Naive thymus-derived CD8-positive, alpha-beta T cell (primary cell): ENCODE measurements at regions not wholly inside any gene's neighbourhood (a gene's known extent, or its start where the extent isn't known, plus 50 kb on each side); places are given as distances from the start of the nearest gene placed in this dataset.
"Not testable (repeated sequence)": the region's sequence is repeated elsewhere in the genome, so short reads cannot be mapped to it uniquely, and the experiment has no call there.

Experiments
- ATAC-seq, 2 donors: fragments of 150-1000 bp; cut with Tn5 transposase in 1 of 2; sonication (Bioruptor Pico), chemical (Tn5 transposase) in 1 of 2; 1 replicate in 1 of 2; 2 replicates in 1 of 2; pipeline ENCODE4 v1.10.0; 2021; ENCODE audit warnings: mild to moderate bottlenecking in 2 of 2, moderate library complexity in 2 of 2
- POLR2A ChIA-PET: fragments of 350-600 bp; sonication (Branson Sonifier 250); formaldehyde crosslinking; loops from one replicate; lab custom pipeline; 2021; ENCODE audit warnings: antibody characterized with exemption; lab: Charles Lee
- DNase-seq, 10 donors: peaks; one replicate each; pipeline versions ENCODE4 v3.0.0 to v3.0.0-alpha.2; 2020 to 2022
- H3K27ac Mint-ChIP-seq, 10 donors: one replicate each; pipeline ENCODE4 v1.8.0; 2020 to 2022; ENCODE audit warnings: mild to moderate bottlenecking in 10 of 10, mixed read lengths in 10 of 10, moderate library complexity in 4 of 10, inconsistent platforms in 1 of 10
- H3K27me3 Mint-ChIP-seq, 5 donors: one replicate each; pipeline ENCODE4 v1.8.0; 2021 to 2022; ENCODE audit warnings: mixed read lengths in 5 of 5
- H3K36me3 Mint-ChIP-seq, 3 donors: one replicate each; pipeline ENCODE4 v1.8.0; 2020 to 2022; ENCODE audit warnings: mixed read lengths in 3 of 3, mild to moderate bottlenecking in 2 of 3, inconsistent platforms in 1 of 3
- H3K4me1 Mint-ChIP-seq, 4 donors: one replicate each; pipeline ENCODE4 v1.8.0; 2021 to 2022; ENCODE audit warnings: mixed read lengths in 4 of 4
- H3K4me3 Mint-ChIP-seq, 10 donors: one replicate each; pipeline ENCODE4 v1.8.0; 2020 to 2022; ENCODE audit warnings: mild to moderate bottlenecking in 10 of 10, mixed read lengths in 10 of 10, moderate library complexity in 6 of 10, inconsistent platforms in 1 of 10
- H3K9me3 Mint-ChIP-seq, 9 donors: one replicate each; pipeline ENCODE4 v1.8.0; 2020 to 2022; ENCODE audit warnings: mixed read lengths in 9 of 9, mild to moderate bottlenecking in 3 of 9, inconsistent platforms in 1 of 9, moderate library complexity in 1 of 9

DNA sequence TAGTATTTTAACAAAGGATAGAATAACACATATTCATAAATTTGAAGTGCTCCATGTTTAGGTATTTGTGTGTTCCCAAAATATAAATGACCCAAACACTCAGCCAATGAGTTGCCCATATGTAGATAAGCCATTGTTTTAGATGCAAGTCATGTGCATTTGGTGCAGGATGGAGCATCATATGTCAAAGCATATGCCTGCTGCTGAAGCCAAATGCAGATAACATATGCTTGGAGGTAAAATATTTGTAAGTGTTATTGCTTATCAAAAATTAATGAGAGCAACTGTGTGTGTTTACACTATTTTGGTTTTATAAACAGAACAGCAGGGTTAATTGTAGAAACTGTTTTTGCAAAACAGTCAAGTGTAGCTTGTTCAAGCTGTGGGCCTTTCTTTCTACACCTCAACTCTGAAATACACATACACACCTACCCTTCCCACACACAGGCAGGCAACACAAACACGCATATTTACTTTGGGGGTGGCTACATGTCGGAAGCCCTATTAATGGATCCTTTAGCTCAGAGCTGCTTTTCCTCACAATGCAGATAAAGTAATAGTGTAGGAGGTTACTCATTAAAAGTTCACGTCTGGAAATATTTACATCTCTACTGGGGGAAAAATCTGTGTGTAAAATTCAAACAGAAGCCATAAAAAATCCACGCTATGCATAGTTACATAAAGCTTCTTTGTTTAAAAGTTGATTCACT lies 521.4 kb downstream of the ZNF385D start:
- no peaks in the 10 kb centered on the region for H3K27me3 Mint-ChIP-seq
- no peaks in the 10 kb centered on the region for H3K36me3 Mint-ChIP-seq
- H3K27ac Mint-ChIP-seq: no peak overlapping the region

DNA sequence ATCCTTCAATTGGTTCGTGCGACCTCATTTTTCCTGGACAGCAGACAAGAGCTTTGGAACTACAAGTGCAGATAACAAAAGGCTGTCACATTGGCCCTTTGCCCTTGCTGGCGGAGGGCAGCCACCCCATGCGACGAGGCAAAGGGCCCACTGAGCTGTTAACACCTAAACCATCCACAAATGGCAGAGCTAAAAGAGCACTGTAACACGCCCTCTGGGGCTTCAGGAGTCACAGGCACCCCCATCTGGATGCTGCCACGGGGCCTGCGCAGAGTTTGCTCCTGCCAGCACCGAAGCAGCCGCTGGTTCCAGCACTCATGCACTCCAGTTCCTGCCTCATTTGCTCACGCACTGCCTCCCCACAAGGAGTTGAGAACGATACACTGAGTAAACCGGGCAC lies 524.9 kb downstream of the ZNF385D start:
- POLR2A ChIA-PET: no interaction called here
- Mint-ChIP-seq H3K4me3 (no peak overlapping the region), H3K27ac (no peak overlapping the region), H3K27me3 (no peaks in the 10 kb centered on the region), H3K9me3 (peaks cover 0 to 18% (median 5%) of the 10 kb centered on the region in 9 donors), H3K4me1 (no peaks in the 10 kb centered on the region), H3K36me3 (no peaks in the 10 kb centered on the region)
- DNase-seq (no peak), ATAC-seq (no peak)

More for the DNA sequence above, 521.4 kb downstream of the ZNF385D start:
- POLR2A ChIA-PET: no interaction called here
- no peaks in the 10 kb centered on the region for H3K4me1 Mint-ChIP-seq
- DNase-seq (no peak), ATAC-seq (no peak)
- H3K9me3 Mint-ChIP-seq: peaks cover 0 to 22% (median 9%) of the 10 kb centered on the region in 9 donors
- no peak overlapping the region for H3K4me3 Mint-ChIP-seq

DNA sequence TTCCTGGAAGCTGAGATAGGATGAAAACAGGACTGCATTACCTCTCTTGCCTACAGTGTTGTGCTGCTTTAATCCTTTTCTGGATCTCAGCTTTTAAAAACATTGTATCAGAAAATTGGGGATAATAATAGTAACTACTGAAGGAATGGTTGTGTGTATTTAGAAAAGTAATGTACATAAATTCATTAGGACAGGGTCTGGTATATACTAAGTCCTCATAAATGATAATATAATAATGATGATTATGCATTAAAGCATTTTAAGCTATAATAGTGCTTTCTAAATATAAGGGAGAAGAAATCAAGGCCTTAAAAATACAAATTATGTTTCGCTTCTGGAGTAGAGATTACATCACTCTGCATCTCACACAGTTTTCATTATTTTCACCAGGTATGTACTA lies 530.1 kb downstream of the ZNF385D start:
- no peak overlapping the region for H3K27ac Mint-ChIP-seq

GRCh38 chr3:21216598-21216997 lies 534.4 kb downstream of the ZNF385D start:
- Mint-ChIP-seq H3K9me3 (peaks cover 6 to 39% (median 29%) of the 10 kb centered on the region in 9 donors), H3K36me3 (no peaks in the 10 kb centered on the region), H3K27me3 (no peaks in the 10 kb centered on the region), H3K4me3 (no peak overlapping the region), H3K27ac (no peak overlapping the region), H3K4me1 (no peaks in the 10 kb centered on the region)
- no peak for DNase-seq
- POLR2A ChIA-PET: no interaction called here
- no peak for ATAC-seq

More for the DNA sequence above, 530.1 kb downstream of the ZNF385D start:
- ATAC-seq: no peak
- H3K27me3 Mint-ChIP-seq: no peaks in the 10 kb centered on the region
- peaks cover 6 to 22% (median 12%) of the 10 kb centered on the region in 9 donors for H3K9me3 Mint-ChIP-seq
- no peaks in the 10 kb centered on the region for H3K4me1 Mint-ChIP-seq
- POLR2A ChIA-PET: no interaction called here
- DNase-seq: no peak
- no peaks in the 10 kb centered on the region for H3K36me3 Mint-ChIP-seq
- H3K4me3 Mint-ChIP-seq: no peak overlapping the region

DNA sequence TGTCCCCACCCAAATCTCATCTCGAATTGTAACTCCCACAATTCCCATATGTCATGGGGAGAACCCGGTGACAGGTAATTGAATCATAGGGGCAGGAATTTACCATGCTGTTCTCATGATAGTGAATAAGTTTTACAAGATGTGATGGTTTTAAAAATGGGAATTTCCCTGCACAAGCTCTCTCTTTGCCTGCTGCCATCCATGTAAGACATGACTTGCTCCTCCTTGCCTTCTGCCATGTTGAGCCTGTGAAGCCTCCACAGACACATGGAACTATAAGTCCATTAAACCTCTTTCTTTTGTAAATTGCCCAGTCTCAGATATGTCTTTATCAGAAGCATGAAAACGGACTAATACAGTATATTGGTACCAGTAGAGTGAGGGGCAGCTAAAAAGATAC lies 546.9 kb downstream of the ZNF385D start:
- H3K27me3 Mint-ChIP-seq, H3K4me1 Mint-ChIP-seq, POLR2A ChIA-PET, H3K27ac Mint-ChIP-seq, H3K4me3 Mint-ChIP-seq, ATAC-seq, DNase-seq: not testable (repeated sequence)
- Mint-ChIP-seq H3K36me3 (peaks cover 0 to 22% (median 0%) of the 10 kb centered on the region in 3 donors), H3K9me3 (peaks cover 13 to 56% (median 35%) of the 10 kb centered on the region in 9 donors)

GRCh38 chr3:21195203-21195602 lies 555.8 kb downstream of the ZNF385D start:
- no peak for DNase-seq
- no peaks in the 10 kb centered on the region for H3K27me3 Mint-ChIP-seq
- H3K9me3 Mint-ChIP-seq: peaks cover 3 to 18% (median 8%) of the 10 kb centered on the region in 9 donors
- H3K36me3 Mint-ChIP-seq: no peaks in the 10 kb centered on the region
- no peak overlapping the region for H3K4me3 Mint-ChIP-seq
- H3K4me1 Mint-ChIP-seq: no peaks in the 10 kb centered on the region
- POLR2A ChIA-PET: no interaction called here
- no peak for ATAC-seq
- H3K27ac Mint-ChIP-seq: no peak overlapping the region

DNA sequence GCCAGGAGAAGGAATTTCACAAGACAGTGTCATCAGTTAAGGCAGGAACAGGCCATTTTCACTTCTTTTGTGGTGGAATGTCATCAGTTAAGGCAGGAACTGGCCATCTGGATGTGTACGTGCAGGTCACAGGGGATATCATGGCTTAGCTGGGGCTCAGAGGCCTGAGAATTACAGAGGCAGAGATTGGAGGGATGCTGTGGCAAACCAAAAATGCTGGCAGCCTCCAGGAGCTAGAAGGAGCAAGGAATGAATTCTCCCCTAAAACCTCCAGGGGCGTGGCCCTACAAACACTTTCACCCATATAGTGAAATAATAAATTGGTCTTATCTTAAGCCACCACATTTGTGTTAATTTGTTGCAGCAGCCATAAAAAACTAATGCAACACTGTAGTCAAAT lies 557.0 kb downstream of the ZNF385D start:
- H3K36me3 Mint-ChIP-seq, H3K4me1 Mint-ChIP-seq, DNase-seq, H3K27ac Mint-ChIP-seq, H3K27me3 Mint-ChIP-seq, H3K4me3 Mint-ChIP-seq, POLR2A ChIA-PET, ATAC-seq: not testable (repeated sequence)
- peaks cover 3 to 18% (median 7%) of the 10 kb centered on the region in 9 donors for H3K9me3 Mint-ChIP-seq

- Mint-ChIP-seq H3K36me3 (no peaks in the 10 kb centered on the region), H3K27ac (no peak overlapping the region), H3K27me3 (no peaks in the 10 kb centered on the region), H3K9me3 (peaks cover 0 to 12% (median 6%) of the 10 kb centered on the region in 9 donors), H3K4me3 (no peak overlapping the region), H3K4me1 (no peaks in the 10 kb centered on the region)
- POLR2A ChIA-PET: no interaction called here
- no peak for DNase-seq
- no peak for ATAC-seq
Measured at GRCh38 chr3:21188459-21188858, 562.6 kb downstream of the ZNF385D start.

- no peaks in the 10 kb centered on the region for H3K27me3 Mint-ChIP-seq
- POLR2A ChIA-PET: no interaction called here
- no peak for ATAC-seq
- H3K27ac Mint-ChIP-seq: no peak overlapping the region
- no peak overlapping the region for H3K4me3 Mint-ChIP-seq
- H3K36me3 Mint-ChIP-seq: no peaks in the 10 kb centered on the region
- no peak for DNase-seq
- peaks cover 0 to 10% (median 2%) of the 10 kb centered on the region in 9 donors for H3K9me3 Mint-ChIP-seq
- no peaks in the 10 kb centered on the region for H3K4me1 Mint-ChIP-seq
Measured at GRCh38 chr3:21185816-21186314, 565.1 kb downstream of the ZNF385D start.

DNA sequence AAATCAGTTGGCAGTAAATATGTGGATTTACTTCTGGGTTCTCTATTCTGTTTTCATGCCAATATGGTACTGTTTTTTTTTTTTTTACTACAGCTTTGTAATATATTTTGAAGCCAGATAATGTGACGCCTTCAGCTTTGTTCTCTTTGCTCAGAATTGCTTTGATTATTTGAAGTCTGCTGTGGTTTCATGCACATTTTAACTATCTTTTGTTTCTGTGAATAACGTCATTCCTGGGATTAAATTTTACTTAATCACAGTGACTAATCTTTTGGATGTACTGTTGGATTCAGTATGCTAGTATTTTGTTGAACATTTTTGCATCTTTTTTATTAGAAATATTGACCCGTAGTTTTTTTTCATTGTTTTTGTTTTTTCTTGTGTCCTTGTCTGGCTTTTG lies 576.5 kb downstream of the ZNF385D start:
- no peak for DNase-seq
- Mint-ChIP-seq H3K36me3 (peaks cover 0 to 15% (median 0%) of the 10 kb centered on the region in 3 donors), H3K27me3 (no peaks in the 10 kb centered on the region), H3K4me1 (no peaks in the 10 kb centered on the region), H3K27ac (no peak overlapping the region), H3K4me3 (no peak overlapping the region), H3K9me3 (peaks cover 8 to 63% (median 40%) of the 10 kb centered on the region in 9 donors)
- no peak for ATAC-seq
- POLR2A ChIA-PET: no interaction called here

DNA sequence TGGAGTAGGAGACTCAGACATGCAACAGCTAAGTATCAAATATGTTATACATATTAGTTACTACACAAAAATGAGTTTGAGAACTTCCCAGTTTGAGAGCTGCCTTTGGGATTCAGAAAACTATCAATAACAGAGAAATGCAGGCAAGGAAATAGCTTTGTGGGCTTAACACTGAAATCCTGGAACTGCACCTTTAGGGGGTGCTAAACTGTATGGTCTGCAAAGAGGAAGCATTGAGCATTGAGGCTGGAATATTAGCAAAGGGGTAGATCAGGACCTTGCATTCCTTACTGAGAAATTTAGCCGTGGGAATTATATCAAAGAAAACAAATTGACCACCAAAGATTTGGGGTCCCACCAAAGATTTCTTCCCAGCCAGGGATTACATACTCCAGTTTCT lies 580.0 kb downstream of the ZNF385D start:
- POLR2A ChIA-PET: no interaction called here
- DNase-seq (no peak), ATAC-seq (no peak)
- Mint-ChIP-seq H3K4me1 (no peaks in the 10 kb centered on the region), H3K4me3 (no peak overlapping the region), H3K27me3 (no peaks in the 10 kb centered on the region), H3K27ac (no peak overlapping the region), H3K36me3 (no peaks in the 10 kb centered on the region), H3K9me3 (peaks cover 0 to 39% (median 10%) of the 10 kb centered on the region in 9 donors)

GRCh38 chr3:21169948-21170347 lies 581.1 kb downstream of the ZNF385D start:
- Mint-ChIP-seq H3K4me3 (no peak overlapping the region), H3K4me1 (no peaks in the 10 kb centered on the region), H3K9me3 (peaks cover 0 to 31% (median 8%) of the 10 kb centered on the region in 9 donors), H3K27ac (no peak overlapping the region), H3K27me3 (no peaks in the 10 kb centered on the region), H3K36me3 (no peaks in the 10 kb centered on the region)
- ATAC-seq (no peak), DNase-seq (no peak)
- POLR2A ChIA-PET: no interaction called here

DNA sequence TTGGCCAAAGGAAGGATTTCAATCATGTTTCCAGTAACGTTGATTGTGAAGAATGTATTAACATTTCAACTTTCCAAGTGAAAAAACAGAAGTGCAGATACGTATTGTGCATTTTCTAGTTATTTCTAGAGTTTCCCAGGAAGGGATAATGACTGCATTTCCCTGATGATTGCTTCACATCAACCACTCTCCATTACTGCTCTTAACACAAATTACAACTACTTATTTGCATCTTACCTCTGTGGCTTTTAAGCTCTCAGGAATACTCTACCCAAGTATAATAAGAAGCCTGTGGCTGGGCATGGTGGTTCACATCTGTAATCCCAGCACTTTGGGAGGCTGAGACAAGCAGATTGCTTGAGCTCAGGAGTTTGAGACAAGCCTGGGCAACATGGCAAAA lies 582.5 kb downstream of the ZNF385D start:
- Mint-ChIP-seq H3K27me3 (no peaks in the 10 kb centered on the region), H3K4me3 (no peak overlapping the region), H3K4me1 (no peaks in the 10 kb centered on the region), H3K9me3 (peaks cover 0 to 26% (median 5%) of the 10 kb centered on the region in 9 donors), H3K27ac (no peak overlapping the region), H3K36me3 (no peaks in the 10 kb centered on the region)
- DNase-seq (no peak), ATAC-seq (no peak)
- POLR2A ChIA-PET: no interaction called here

DNA sequence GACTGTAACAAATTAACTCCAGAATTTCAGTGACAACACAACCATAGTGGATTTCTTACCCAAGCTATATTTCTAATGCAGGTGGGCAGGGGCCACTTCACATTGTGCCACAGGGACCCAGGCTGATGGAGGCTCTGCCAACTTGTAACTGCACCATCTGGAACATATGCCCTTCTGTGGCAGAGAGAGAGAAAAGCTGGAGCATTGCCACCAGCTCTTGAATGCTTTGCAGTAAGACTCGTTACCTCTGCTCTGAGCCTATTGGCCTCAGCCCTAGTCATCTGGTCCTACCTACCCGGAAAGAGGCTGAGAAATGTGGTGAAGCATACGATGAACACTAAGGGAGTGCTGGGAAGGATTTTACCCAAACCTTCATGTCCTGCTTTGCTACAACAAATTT lies 587.1 kb downstream of the ZNF385D start:
- POLR2A ChIA-PET: no interaction called here
- H3K4me3 Mint-ChIP-seq: no peak overlapping the region
- H3K36me3 Mint-ChIP-seq: no peaks in the 10 kb centered on the region
- DNase-seq: no peak
- no peaks in the 10 kb centered on the region for H3K4me1 Mint-ChIP-seq
- peaks cover 0 to 24% (median 5%) of the 10 kb centered on the region in 9 donors for H3K9me3 Mint-ChIP-seq
- H3K27ac Mint-ChIP-seq: no peak overlapping the region
- H3K27me3 Mint-ChIP-seq: no peaks in the 10 kb centered on the region
- no peak for ATAC-seq
